Neural crest cell (in vitro differentiated cells): ENCODE measurements at regions not wholly inside any gene's neighbourhood (a gene's known extent, or its start where the extent isn't known, plus 50 kb on each side); places are given as distances from the start of the nearest gene placed in this dataset.

ENCODE experiments used
- DNase-seq: peaks from one replicate; pipeline ENCODE4 v3.0.0; 2021; ENCODE audit warnings: low read depth, mixed read lengths, low spot score
- H3K27ac Mint-ChIP-seq: one replicate; pipeline ENCODE4 v1.8.0; 2021; ENCODE audit warnings: mild to moderate bottlenecking, mixed read lengths; ENCODE audit not compliant: unreplicated experiment
- H3K27me3 Mint-ChIP-seq: 2 replicates; pipeline ENCODE4 v1.8.0; 2021; ENCODE audit warnings: low read depth, mild to moderate bottlenecking, mixed read lengths
- H3K36me3 Mint-ChIP-seq: 2 replicates; pipeline ENCODE4 v1.8.0; 2021; ENCODE audit warnings: low read depth, mild to moderate bottlenecking, mixed read lengths
- H3K4me1 Mint-ChIP-seq: 2 replicates; pipeline ENCODE4 v1.8.0; 2021; ENCODE audit warnings: mixed read lengths
- H3K4me3 Mint-ChIP-seq: one replicate; pipeline ENCODE4 v1.8.0; 2021; ENCODE audit warnings: mild to moderate bottlenecking, mixed read lengths
- H3K9me3 Mint-ChIP-seq: 2 replicates; pipeline ENCODE4 v1.8.0; 2021; ENCODE audit warnings: mixed read lengths
- CTCF ChIP-seq: fragments of 200-600 bp; sonication (generic); conservative IDR thresholded peaks from 2 replicates; pipeline ENCODE4 v1.5.0; 2021; ENCODE audit warnings: antibody characterized with exemption, mild to moderate bottlenecking

GRCh38 chr21:38942748-38943211 is 137.1 kb downstream of the ETS2 start:
- H3K9me3 Mint-ChIP-seq = no peaks in the 10 kb centered on the region
- TF ChIP-seq CTCF = no peak
- H3K36me3 Mint-ChIP-seq = no peaks in the 10 kb centered on the region
- peaks cover 9% of the 10 kb centered on the region for H3K27me3 Mint-ChIP-seq
- H3K4me3 Mint-ChIP-seq = no peak overlapping the region
- H3K27ac Mint-ChIP-seq = no peak overlapping the region
- no peak for DNase-seq
- peaks cover 26% of the 10 kb centered on the region for H3K4me1 Mint-ChIP-seq

GRCh38 chr21:38938769-38939168 is 133.0 kb downstream of the ETS2 start:
- Mint-ChIP-seq H3K27ac (no peak overlapping the region), H3K9me3 (no peaks in the 10 kb centered on the region), H3K4me1 (peaks cover 14% of the 10 kb centered on the region), H3K4me3 (no peak overlapping the region), H3K36me3 (no peaks in the 10 kb centered on the region), H3K27me3 (no peaks in the 10 kb centered on the region)
- DNase-seq = no peak
- TF ChIP-seq CTCF = no peak

- Mint-ChIP-seq H3K27me3 (no peaks in the 10 kb centered on the region), H3K4me1 (peaks cover 14% of the 10 kb centered on the region), H3K4me3 (no peak overlapping the region), H3K36me3 (no peaks in the 10 kb centered on the region), H3K9me3 (no peaks in the 10 kb centered on the region), H3K27ac (no peak overlapping the region)
- no peak for DNase-seq
- TF ChIP-seq CTCF = no peak
Measured at GRCh38 chr21:38938343-38938742, 132.6 kb downstream of the ETS2 start.

- no peak overlapping the region for H3K4me3 Mint-ChIP-seq
- no peaks in the 10 kb centered on the region for H3K27me3 Mint-ChIP-seq
- peaks cover 14% of the 10 kb centered on the region for H3K4me1 Mint-ChIP-seq
- no peaks in the 10 kb centered on the region for H3K9me3 Mint-ChIP-seq
- H3K36me3 Mint-ChIP-seq = no peaks in the 10 kb centered on the region
- no peak overlapping the region for H3K27ac Mint-ChIP-seq
- TF ChIP-seq CTCF = no peak
- no peak for DNase-seq
Measured at GRCh38 chr21:38937844-38938243, 132.1 kb downstream of the ETS2 start.

- DNase-seq = no peak
- H3K9me3 Mint-ChIP-seq = no peaks in the 10 kb centered on the region
- H3K4me3 Mint-ChIP-seq = no peak overlapping the region
- no peaks in the 10 kb centered on the region for H3K36me3 Mint-ChIP-seq
- TF ChIP-seq CTCF = no peak
- no peaks in the 10 kb centered on the region for H3K27me3 Mint-ChIP-seq
- H3K27ac Mint-ChIP-seq = no peak overlapping the region
- peaks cover 14% of the 10 kb centered on the region for H3K4me1 Mint-ChIP-seq
Measured at GRCh38 chr21:38937286-38937790, 131.6 kb downstream of the ETS2 start.

GRCh38 chr21:38936240-38936639 is 130.5 kb downstream of the ETS2 start:
- Mint-ChIP-seq H3K4me3 (no peak overlapping the region), H3K9me3 (no peaks in the 10 kb centered on the region), H3K27me3 (no peaks in the 10 kb centered on the region), H3K4me1 (peaks cover 19% of the 10 kb centered on the region), H3K27ac (no peak overlapping the region), H3K36me3 (no peaks in the 10 kb centered on the region)
- no peak for TF ChIP-seq CTCF
- no peak for DNase-seq
